HG03095 (cell line): ENCODE measurements at regions not wholly inside any gene's neighbourhood (a gene's known extent, or its start where the extent isn't known, plus 50 kb on each side); places are given as distances from the start of the nearest gene placed in this dataset.
"Not testable (repeated sequence)": the region's sequence is repeated elsewhere in the genome, so short reads cannot be mapped to it uniquely, and the experiment has no call there.

ENCODE experiments used
- ATAC-seq: cut with Tn5 transposase; IDR thresholded peaks from one replicate; pipeline ENCODE4 v1.9.1; 2021; ENCODE audit warnings: moderate library complexity; ENCODE audit not compliant: unreplicated experiment

GRCh38 chr4:31427691-31428090 is 707.5 kb downstream of the PCDH7 start:
- ATAC-seq = no peak

GRCh38 chr4:31442236-31442635 is 722.1 kb downstream of the PCDH7 start:
- ATAC-seq = no peak

GRCh38 chr4:31445526-31445925 is 725.4 kb downstream of the PCDH7 start:
- no peak for ATAC-seq

- no peak for ATAC-seq
Observed at GRCh38 chr4:31455612-31456011, 735.4 kb downstream of the PCDH7 start.

GRCh38 chr4:31458813-31459212 is 738.6 kb downstream of the PCDH7 start:
- ATAC-seq = no peak

GRCh38 chr4:31461421-31461820 is 741.3 kb downstream of the PCDH7 start:
- ATAC-seq = no peak

- ATAC-seq = no peak
Observed at GRCh38 chr4:31467781-31468180, 747.6 kb downstream of the PCDH7 start.

GRCh38 chr4:31474221-31474620 is 754.1 kb downstream of the PCDH7 start:
- ATAC-seq = no peak

- ATAC-seq = no peak
Observed at GRCh38 chr4:31482691-31483090, 762.5 kb downstream of the PCDH7 start.

- ATAC-seq = not testable (repeated sequence)
Observed at GRCh38 chr4:31499216-31499615, 779.0 kb downstream of the PCDH7 start.

- ATAC-seq = no peak
Observed at GRCh38 chr4:31516520-31516919, 796.4 kb downstream of the PCDH7 start.

- no peak for ATAC-seq
Observed at GRCh38 chr4:31518796-31519250, 798.7 kb downstream of the PCDH7 start.

GRCh38 chr4:31530555-31530954 is 810.4 kb downstream of the PCDH7 start:
- no peak for ATAC-seq

- no peak for ATAC-seq
Observed at GRCh38 chr4:31538877-31539276, 818.7 kb downstream of the PCDH7 start.

- no peak for ATAC-seq
Observed at GRCh38 chr4:31539284-31540069, 819.3 kb downstream of the PCDH7 start.

GRCh38 chr4:31545330-31545729 is 825.2 kb downstream of the PCDH7 start:
- ATAC-seq = no peak

- no peak for ATAC-seq
Observed at GRCh38 chr4:31545755-31546154, 825.6 kb downstream of the PCDH7 start.

- ATAC-seq = no peak
Observed at GRCh38 chr4:31548021-31548420, 827.9 kb downstream of the PCDH7 start.

- ATAC-seq = no peak
Observed at GRCh38 chr4:31548823-31549222, 828.7 kb downstream of the PCDH7 start.

- ATAC-seq = no peak
Observed at GRCh38 chr4:31549256-31549655, 829.1 kb downstream of the PCDH7 start.

GRCh38 chr4:31557437-31557836 is 837.3 kb downstream of the PCDH7 start:
- no peak for ATAC-seq

GRCh38 chr4:31573554-31573953 is 853.4 kb downstream of the PCDH7 start:
- ATAC-seq = no peak

GRCh38 chr4:31575504-31575903 is 855.3 kb downstream of the PCDH7 start:
- ATAC-seq = no peak
